ENCODE measurements at regions not wholly inside any gene's neighbourhood (a gene's known extent, or its start where the extent isn't known, plus 50 kb on each side); places are given as distances from the start of the nearest gene placed in this dataset.

- TF ChIP-seq ZBTB46 (CRISPR knock-in tag; IDR thresholded peaks at IDR 0.05; ENCODE audit: borderline replicate concordance) (no peak), MAFF (IDR thresholded peaks at IDR 0.05; ENCODE audit: low read depth, low read length) (no peak), ZNF530 (CRISPR knock-in tag; IDR thresholded peaks at IDR 0.05; ENCODE audit: low read depth) (no peak), NCOA5 (CRISPR knock-in tag; IDR thresholded peaks at IDR 0.05) (no peak), ELK4 (CRISPR knock-in tag; IDR thresholded peaks at IDR 0.05; ENCODE audit: borderline replicate concordance) (no peak), ZNF513 (CRISPR knock-in tag; conservative IDR thresholded peaks at IDR 0.05) (no peak), NFYB (CRISPR knock-in tag; IDR thresholded peaks at IDR 0.05) (no peak), ZNF564 (CRISPR knock-in tag; IDR thresholded peaks at IDR 0.05) (no peak), ZNF460 (CRISPR knock-in tag; IDR thresholded peaks at IDR 0.05; ENCODE audit: borderline replicate concordance) (no peak), TBX3 (IDR thresholded peaks at IDR 0.05; ENCODE audit: borderline replicate concordance) (no peak), KDM3A (CRISPR knock-in tag; IDR thresholded peaks at IDR 0.05; ENCODE audit: low read depth) (0 out of 2 replicates have a peak, but pooled peaks have one; percentile 45), ZFX (CRISPR knock-in tag; IDR thresholded peaks at IDR 0.05; ENCODE audit: low read depth) (peak; percentile 47; the same call in 1 of the 2 replicates), PBX3 (CRISPR knock-in tag; IDR thresholded peaks at IDR 0.05; ENCODE audit: borderline replicate concordance) (no peak), ZNF800 (CRISPR knock-in tag; IDR thresholded peaks at IDR 0.05) (no peak), NFYC (CRISPR knock-in tag; IDR thresholded peaks at IDR 0.05) (no peak), NR2C2 (CRISPR knock-in tag; IDR thresholded peaks at IDR 0.05; ENCODE audit: borderline replicate concordance) (no peak), KMT2A (CRISPR knock-in tag; IDR thresholded peaks at IDR 0.05) (no peak), MAZ (IDR thresholded peaks at IDR 0.05; ENCODE audit: borderline replicate concordance, low read depth, low read length) (no peak; the same call in 1 of the 2 replicates), MAZ (CRISPR knock-in tag; IDR thresholded peaks at IDR 0.05; ENCODE audit: low read depth) (peak; percentile 58; the same call in 1 of the 2 replicates), ZBTB8A (CRISPR knock-in tag; IDR thresholded peaks at IDR 0.05; ENCODE audit: borderline replicate concordance, low read depth) (no peak), RFX3 (CRISPR knock-in tag; IDR thresholded peaks at IDR 0.05) (no peak)
These were observed 60.8 kb upstream of the MAP3K4 start (continued) for GRCh38 chr6:160930547-160931377.

Measured in HepG2 (cell line).